Activated CD4-positive, alpha-beta T cell treated with anti-CD3 and anti-CD28 coated beads, Interleukin-2, amount 10 ng/mL, durations not matched to agents 24 days and 14 days (primary cell): ENCODE measurements at regions not wholly inside any gene's neighbourhood (a gene's known extent, or its start where the extent isn't known, plus 50 kb on each side); places are given as distances from the start of the nearest gene placed in this dataset.

ENCODE experiments used
- DNase-seq: peaks from one replicate; pipeline ENCODE4 v3.0.0; 2022
- H3K27ac Mint-ChIP-seq: one replicate; pipeline ENCODE4 v1.8.0; 2022; ENCODE audit warnings: mild to moderate bottlenecking, mixed read lengths
- H3K27me3 Mint-ChIP-seq: one replicate; pipeline ENCODE4 v1.8.0; 2022; ENCODE audit warnings: mixed read lengths
- H3K36me3 Mint-ChIP-seq: one replicate; pipeline ENCODE4 v1.8.0; 2022; ENCODE audit warnings: low read depth, mild to moderate bottlenecking, mixed read lengths
- H3K4me1 Mint-ChIP-seq: one replicate; pipeline ENCODE4 v1.8.0; 2021; ENCODE audit warnings: mixed read lengths
- H3K4me3 Mint-ChIP-seq: one replicate; pipeline ENCODE4 v1.8.0; 2022; ENCODE audit warnings: mild to moderate bottlenecking, moderate library complexity, mixed read lengths
- H3K9me3 Mint-ChIP-seq: one replicate; pipeline ENCODE4 v1.8.0; 2021; ENCODE audit warnings: mixed read lengths
- intact Hi-C: fragments of 100-400 bp; cut with micrococcal nuclease; formaldehyde crosslinking; loops from one replicate; pipeline ENCODE4 v1.15.1; 2023

DNA sequence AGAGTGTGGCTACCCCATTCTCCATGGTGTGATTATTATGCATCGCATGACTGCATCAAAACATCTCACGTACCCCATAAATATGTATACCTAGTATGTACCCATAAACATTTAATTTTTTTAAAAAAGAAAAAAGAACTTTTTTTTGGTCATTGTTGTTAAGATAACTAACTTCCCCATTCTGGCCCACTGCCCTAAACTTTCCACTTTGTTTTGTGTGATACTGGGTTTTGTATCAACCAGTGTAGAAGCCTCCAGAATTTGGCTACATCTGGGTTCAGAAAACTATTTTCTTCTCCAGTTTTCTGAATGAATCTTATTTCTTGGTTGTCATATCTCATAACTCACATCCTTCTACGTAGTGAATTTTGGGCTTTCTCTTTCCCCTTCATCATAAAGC lies 62.3 kb upstream of the NABP1 start:
- Mint-ChIP-seq H3K27ac (no peak overlapping the region), H3K4me1 (peaks cover 39% of the 10 kb centered on the region), H3K4me3 (no peak overlapping the region), H3K9me3 (peaks cover 9% of the 10 kb centered on the region), H3K36me3 (peaks cover 4% of the 10 kb centered on the region), H3K27me3 (no peaks in the 10 kb centered on the region)
- intact Hi-C loops = loop anchor here (5.0 kb wide), 1 partner anchor 132 kb away; no protein-coding TSS in a partner anchor
- DNase-seq = no peak

DNA sequence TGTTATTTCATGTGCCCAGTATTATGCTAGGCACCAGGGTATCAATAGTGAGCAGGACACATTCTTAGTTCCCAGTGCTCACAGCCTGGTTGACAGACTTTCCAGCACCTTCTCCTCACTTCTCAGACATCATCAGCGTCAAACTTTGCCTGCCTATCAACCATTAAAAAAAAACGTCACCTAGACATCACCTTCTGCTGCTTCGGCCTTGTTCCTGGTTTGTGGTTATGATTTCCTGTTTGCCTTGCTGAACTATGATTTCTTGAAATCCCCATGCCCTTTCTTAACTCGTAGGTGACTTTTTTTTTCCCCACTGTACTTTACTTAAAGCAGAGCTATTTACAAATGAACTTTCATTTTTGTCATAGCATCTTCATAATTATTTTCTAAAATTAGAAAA lies 60.4 kb upstream of the NABP1 start:
- Mint-ChIP-seq H3K9me3 (peaks cover 17% of the 10 kb centered on the region), H3K36me3 (peaks cover 7% of the 10 kb centered on the region), H3K27ac (peak overlapping the region; percentile 85), H3K4me1 (peaks cover 48% of the 10 kb centered on the region), H3K27me3 (no peaks in the 10 kb centered on the region), H3K4me3 (peak overlapping the region; percentile 55)
- intact Hi-C loops = loop anchor here (1.0 to 5.0 kb wide), 4 partner anchors 19 to 130 kb away; no protein-coding TSS in a partner anchor
- peak; percentile 89 for DNase-seq

DNA sequence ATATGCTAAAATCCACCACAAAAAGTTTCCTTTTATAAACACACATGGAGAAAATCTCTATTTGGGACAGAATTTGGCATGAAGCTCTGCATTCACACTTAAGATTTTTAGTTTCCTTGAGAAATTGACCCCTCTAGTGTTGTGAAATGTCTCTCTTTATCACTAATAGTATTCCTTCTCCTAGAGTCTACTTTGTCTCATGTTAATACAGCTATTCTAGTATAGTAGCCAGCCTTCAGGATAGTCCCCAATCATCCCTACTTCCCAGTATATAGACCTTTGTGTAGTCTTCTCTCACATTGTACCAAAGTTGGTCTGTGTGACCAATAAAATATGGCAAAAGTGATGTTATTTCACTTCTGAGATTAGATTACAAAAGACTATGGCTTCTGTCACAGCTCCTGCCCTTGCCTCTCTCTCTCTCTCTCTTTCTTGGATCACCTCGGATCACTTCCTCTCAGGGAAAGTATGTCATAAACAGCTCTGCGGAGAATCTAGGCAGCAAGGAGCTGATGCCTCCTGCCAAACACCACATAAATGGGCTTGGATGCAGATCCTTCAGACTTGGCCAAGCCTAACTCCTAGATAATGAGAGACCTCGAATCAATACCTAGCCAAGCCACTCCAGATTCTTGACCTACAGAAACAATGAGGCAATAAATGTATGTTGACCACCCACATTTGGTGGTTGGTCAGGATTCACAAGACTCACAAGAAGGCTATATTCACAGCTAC lies 59.7 kb upstream of the NABP1 start:
- Mint-ChIP-seq H3K4me3 (peak overlapping the region; percentile 55), H3K27ac (peak overlapping the region; percentile 85), H3K9me3 (peaks cover 17% of the 10 kb centered on the region), H3K4me1 (peaks cover 49% of the 10 kb centered on the region), H3K36me3 (peaks cover 7% of the 10 kb centered on the region), H3K27me3 (no peaks in the 10 kb centered on the region)
- intact Hi-C loops = loop anchor here (5.0 kb wide), 1 partner anchor 129 kb away; no protein-coding TSS in a partner anchor
- peak; percentile 62 for DNase-seq

DNA sequence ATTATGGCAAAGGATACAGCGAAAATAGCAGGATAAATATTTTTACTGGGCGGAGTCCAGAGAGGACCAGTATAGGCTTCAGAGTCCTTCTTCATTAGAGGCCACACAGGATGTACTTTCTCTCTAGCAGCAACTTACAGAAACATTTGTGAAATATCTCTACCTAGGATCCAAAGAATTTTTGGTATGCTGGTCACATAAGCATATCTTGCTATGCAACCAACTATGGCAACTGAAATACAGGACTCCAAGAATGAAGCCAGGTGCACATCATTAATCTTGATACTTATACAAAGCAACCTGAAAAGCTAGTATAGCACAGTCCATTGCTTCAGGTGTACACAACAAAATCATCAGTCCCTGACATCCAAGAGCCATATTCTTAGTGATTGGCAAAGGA lies 59.1 kb upstream of the NABP1 start:
- H3K4me1 Mint-ChIP-seq = peaks cover 51% of the 10 kb centered on the region

DNA sequence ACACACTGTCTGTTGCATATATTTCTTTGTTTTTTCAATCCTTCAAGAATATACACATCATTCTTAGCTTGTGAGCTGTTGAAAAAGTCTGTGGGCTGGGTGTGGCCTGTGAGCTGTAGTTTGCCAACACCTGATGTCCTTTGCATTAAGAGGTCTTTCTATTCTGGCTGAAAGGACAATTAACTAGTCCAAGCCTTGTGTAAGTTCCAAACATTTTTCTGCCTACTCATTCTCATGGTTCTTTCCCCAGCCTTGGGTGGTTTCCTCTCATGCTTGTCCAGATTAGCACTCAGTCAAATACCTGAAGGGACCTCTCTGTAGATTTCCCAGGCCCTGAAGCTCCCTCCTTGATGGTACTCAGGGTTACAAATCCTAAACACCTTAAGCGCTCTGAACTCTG lies 57.8 kb upstream of the NABP1 start:
- DNase-seq = peak; percentile 56
- Mint-ChIP-seq H3K9me3 (peaks cover 17% of the 10 kb centered on the region), H3K4me1 (peaks cover 62% of the 10 kb centered on the region), H3K4me3 (no peak overlapping the region), H3K27ac (peak overlapping the region; percentile 61), H3K36me3 (peaks cover 9% of the 10 kb centered on the region), H3K27me3 (no peaks in the 10 kb centered on the region)
- intact Hi-C loops = no loop called here

More for the DNA sequence above, 59.1 kb upstream of the NABP1 start:
- Mint-ChIP-seq H3K27me3 (no peaks in the 10 kb centered on the region), H3K9me3 (peaks cover 17% of the 10 kb centered on the region), H3K4me3 (no peak overlapping the region), H3K36me3 (peaks cover 7% of the 10 kb centered on the region), H3K27ac (peak overlapping the region; percentile 85)
- DNase-seq = no peak
- intact Hi-C loops = loop anchor here (5.0 kb wide), 1 partner anchor 129 kb away; no protein-coding TSS in a partner anchor

DNA sequence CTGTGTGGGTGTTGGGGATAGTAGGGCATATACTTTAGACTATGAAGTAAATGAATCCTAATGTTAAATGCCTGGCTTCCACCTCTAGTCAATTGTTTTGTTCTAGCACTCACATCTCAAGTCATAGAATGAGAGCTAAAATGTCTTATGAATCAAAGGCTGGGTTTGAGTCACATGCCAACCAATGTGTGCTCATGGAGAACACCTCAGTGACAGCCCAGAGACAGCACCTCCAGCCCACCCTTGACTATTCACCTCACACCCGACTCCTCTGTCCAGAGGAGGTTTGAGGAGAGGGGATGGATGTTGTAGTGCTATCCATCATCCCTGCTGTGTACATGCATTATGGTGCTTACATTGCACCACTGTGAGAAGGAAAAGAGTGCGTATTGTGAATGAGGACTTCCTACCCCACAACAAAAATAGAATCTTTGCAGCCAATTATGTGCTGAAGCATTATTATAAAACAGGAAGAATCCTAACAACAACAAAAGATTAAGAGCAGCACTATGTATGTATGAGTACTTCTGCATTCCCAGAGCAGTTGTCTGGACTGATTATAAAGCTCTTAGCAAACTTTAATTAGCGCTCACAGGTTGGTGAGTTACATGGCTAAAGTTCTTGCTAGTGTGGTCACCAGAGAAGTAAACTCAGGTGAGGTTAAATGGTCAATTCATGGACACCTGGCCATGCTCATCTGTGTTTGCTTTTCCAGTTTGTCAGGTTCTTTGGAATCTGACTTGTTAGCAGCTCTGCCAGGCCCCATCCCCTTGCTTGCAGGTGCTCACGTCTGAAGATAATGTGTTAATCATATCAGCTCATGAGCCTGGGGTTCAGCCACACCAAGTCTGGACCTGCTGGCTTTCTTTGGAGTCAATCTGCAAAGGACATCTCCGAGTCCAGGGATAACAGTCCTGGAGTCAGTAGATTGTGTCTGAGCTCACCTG lies 55.3 kb upstream of the NABP1 start:
- Mint-ChIP-seq H3K4me3 (no peak overlapping the region), H3K9me3 (peaks cover 21% of the 10 kb centered on the region), H3K27ac (peak overlapping the region; percentile 39), H3K36me3 (peaks cover 7% of the 10 kb centered on the region), H3K27me3 (no peaks in the 10 kb centered on the region), H3K4me1 (peaks cover 54% of the 10 kb centered on the region)
- DNase-seq = no peak
- intact Hi-C loops = no loop called here

DNA sequence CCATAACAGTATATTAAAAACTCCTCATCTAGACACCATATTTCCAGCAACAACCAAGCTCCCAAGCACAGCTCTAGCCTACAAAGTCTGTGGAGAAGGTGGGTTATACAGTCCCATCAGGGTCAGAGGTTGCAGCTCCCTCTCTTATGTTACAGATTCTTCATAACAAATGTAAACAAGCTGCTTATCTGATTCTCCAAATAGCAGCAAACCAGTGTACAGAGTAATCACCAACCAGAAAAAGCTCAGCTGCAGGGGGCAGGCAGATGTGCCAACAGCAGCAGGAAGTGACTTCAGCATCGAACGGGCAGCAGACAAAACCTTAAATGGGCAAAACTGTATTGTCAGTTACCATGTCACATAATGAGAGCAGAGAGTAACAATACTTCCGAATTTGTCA lies 52.9 kb upstream of the NABP1 start:
- Mint-ChIP-seq H3K4me1 (peaks cover 43% of the 10 kb centered on the region), H3K27ac (peak overlapping the region; percentile 29)

DNA sequence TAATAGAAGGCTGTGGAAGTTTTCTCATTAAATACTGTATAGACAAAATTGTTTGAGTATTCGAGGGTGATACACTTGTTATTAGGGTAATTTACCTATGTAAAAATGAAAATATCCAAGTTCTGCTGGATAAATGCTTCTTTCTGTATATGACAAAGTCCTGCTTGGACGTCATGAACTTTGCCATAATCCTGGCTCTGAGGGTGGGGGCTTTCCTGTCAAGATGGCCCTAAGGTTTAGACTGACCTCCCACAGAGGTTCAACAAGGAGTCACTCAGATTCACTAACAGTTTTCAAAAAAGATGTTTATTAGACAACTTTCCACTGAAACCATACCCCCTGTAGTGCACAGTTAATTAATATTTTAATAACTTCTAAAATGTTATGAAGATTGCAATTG lies 52.5 kb upstream of the NABP1 start:
- no peak overlapping the region for H3K4me3 Mint-ChIP-seq
- H3K4me1 Mint-ChIP-seq = peaks cover 41% of the 10 kb centered on the region
- intact Hi-C loops = no loop called here
- no peak overlapping the region for H3K27ac Mint-ChIP-seq
- DNase-seq = no peak
- peaks cover 17% of the 10 kb centered on the region for H3K9me3 Mint-ChIP-seq
- no peaks in the 10 kb centered on the region for H3K27me3 Mint-ChIP-seq
- H3K36me3 Mint-ChIP-seq = peaks cover 9% of the 10 kb centered on the region

More for the DNA sequence above, 52.9 kb upstream of the NABP1 start:
- Mint-ChIP-seq H3K9me3 (peaks cover 20% of the 10 kb centered on the region), H3K4me3 (peak overlapping the region; percentile 29), H3K27me3 (no peaks in the 10 kb centered on the region), H3K36me3 (peaks cover 10% of the 10 kb centered on the region)
- intact Hi-C loops = no loop called here
- DNase-seq = peak; percentile 82

DNA sequence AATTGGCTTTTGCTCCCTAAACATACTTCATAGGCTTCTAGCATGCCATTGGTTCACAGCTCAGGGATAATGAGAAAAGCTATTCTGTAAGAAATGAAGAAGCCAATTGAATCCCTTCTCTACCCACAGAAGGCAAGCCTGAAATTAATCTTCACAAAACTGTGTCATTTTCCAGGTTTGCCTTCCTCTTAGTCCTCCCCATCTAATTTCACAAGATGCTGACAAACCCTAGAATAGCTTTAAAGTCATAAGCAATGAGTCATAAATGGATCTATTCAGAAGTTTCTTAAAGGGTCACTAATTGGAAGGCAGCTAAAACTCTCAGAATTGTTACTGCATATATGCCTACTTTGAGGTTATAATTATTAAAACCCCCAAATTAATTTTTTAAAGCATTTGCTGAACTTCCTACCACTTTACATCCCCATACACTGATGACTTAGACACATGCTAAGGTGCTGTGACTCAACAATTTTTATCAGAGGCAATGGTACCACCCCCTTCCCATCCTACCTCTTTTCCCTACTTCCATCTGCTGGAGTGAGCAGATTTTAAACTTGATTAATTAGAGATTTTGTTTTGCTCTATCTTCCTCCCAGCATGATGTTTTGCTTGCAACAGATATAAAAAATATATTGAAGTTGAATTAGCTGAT lies 51.3 kb upstream of the NABP1 start:
- peaks cover 4% of the 10 kb centered on the region for H3K36me3 Mint-ChIP-seq
- H3K27me3 Mint-ChIP-seq = no peaks in the 10 kb centered on the region
- H3K27ac Mint-ChIP-seq = no peak overlapping the region
- intact Hi-C loops = no loop called here
- DNase-seq = peak; percentile 25
- H3K4me3 Mint-ChIP-seq = no peak overlapping the region
- peaks cover 39% of the 10 kb centered on the region for H3K4me1 Mint-ChIP-seq
- H3K9me3 Mint-ChIP-seq = peaks cover 11% of the 10 kb centered on the region

DNA sequence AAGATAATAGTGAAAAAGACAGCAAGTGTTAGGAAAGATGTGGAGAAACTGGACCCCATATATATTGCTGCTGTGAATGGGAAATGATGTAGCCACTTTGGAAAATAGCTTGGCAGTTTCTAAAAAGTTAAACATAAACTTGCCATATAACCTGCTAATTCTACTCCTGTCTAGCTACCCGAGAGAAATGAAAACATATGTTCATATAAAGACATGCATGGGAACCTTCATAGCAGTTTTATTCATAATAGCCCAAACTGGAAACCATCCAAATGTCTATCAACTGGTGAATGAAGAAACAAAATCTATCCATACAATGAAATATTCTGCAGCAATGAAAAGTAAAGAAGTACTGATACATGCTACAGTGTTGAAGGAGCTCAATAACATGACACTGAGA lies 50.4 kb upstream of the NABP1 start:
- no peaks in the 10 kb centered on the region for H3K27me3 Mint-ChIP-seq
- H3K9me3 Mint-ChIP-seq = peaks cover 8% of the 10 kb centered on the region
- intact Hi-C loops = no loop called here
- peaks cover 4% of the 10 kb centered on the region for H3K36me3 Mint-ChIP-seq
- no peak overlapping the region for H3K27ac Mint-ChIP-seq
- H3K4me3 Mint-ChIP-seq = no peak overlapping the region
- peaks cover 37% of the 10 kb centered on the region for H3K4me1 Mint-ChIP-seq
- DNase-seq = no peak
